COLO668 (cell line): ENCODE measurements at regions not wholly inside any gene's neighbourhood (a gene's known extent, or its start where the extent isn't known, plus 50 kb on each side); places are given as distances from the start of the nearest gene placed in this dataset.

Experiments used
- DNase-seq: peaks from one replicate; lab custom pipeline; 2025; ENCODE audit not compliant: unreplicated experiment; lab: John Stamatoyannopoulos, UW

DNA sequence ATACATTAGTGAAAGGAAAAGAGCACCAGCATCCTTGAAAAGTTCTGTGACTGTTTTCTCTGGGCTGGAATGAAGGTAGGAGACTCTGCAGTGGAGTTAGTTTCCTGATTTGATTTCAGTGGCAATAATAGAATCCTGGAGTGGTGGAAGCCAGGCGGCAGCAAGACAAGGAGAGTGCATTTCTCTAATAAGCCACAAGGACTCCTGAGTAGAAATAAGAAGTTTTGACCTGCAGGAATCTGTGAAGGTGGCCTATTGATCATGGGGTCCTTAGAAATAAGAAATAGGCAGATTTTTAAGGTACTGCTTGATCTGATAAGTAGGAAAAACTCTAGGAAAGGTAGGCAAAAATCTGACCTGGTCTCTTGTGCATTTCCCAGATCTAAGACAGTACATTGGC is 68.4 kb upstream of the ELOVL5 start:
- no peak for DNase-seq

DNA sequence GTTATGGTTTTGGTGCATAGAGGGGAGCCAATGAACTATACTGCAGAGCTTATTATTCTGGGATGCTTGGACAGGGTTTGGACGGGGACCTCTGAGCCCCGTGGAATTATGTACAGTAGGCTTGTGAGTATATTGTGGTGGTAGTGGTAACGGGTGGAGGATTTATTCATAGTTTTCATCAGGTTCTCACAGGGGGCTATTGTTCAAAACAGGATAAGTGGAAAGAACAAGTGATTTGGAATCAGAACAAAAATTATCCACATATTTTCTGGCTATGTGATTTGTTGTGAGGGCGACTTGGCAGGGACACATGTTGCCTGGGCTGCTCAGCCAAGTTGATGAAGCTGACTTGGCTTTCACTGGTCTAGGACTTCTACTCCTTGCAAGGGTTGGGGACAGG is 64.6 kb upstream of the ELOVL5 start:
- DNase-seq = no peak

DNA sequence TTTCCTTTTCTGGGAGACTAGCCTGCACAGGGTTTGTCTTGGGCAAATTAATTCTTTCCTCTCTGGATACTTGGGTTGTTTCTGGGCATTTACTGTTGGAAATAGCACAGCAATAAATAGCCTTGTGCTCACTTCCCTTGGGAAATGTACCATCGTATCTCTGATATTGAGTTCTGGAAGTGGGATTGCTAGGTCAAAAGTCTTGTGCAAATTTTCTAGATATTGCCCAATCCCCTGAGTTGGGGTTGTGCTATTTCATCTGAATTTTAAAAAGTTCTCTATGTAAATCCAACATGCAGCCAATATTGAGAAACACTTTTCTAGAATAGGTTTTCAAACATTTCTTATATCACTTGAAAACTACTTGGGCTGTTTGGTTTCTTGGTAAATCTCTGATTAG is 64.0 kb upstream of the ELOVL5 start:
- no peak for DNase-seq

DNA sequence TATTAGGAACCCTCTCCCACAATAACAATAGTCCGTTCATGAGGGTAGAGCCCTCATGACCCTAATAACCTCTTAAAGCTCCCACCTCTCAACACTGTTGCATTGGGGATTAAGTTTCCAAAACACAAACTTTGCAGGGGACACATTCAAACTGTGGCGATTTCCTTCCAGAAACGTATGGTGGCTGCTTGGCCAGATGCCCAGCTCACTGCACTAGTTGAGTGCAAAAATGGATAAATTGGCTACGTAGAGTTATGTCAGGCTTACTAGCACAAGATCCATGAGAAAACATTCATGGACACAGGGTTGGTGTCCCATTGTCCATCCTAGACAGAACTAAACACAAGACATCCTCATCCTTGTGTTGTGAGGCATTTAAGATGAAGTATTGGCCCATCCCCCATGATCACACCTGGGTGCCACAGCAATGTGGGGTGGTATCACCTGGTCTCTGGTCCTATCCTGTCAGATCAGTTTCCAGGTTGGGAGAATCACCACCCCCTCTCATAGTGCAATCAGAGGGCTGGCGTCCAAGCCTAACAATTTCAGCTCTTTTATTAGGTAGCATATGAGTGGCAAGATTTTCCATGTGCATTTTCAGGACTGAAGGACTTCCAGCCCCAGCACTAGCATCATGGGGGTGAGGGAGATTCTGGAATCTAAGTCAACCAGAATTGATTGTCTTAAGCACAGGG is 63.4 kb upstream of the ELOVL5 start:
- no peak for DNase-seq

DNA sequence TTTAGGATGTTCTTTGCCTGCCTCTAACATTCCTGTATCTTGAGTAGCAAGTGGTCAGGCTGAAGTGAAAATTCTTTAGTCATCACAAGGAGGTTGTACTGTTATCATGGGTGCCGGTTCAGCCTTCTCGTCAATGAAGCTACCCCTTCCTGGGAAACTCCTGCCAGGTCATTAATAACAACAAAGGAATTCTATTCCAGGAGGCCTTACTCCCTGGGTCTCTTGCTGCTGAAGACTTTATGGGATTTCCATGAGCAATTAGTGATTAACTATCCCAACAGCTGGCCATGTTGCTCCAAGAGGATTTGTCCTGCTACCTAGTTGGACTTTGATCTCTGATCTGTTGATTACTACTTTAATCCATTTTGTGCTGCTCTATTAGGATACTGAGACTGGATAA is 62.7 kb upstream of the ELOVL5 start:
- DNase-seq = no peak

DNA sequence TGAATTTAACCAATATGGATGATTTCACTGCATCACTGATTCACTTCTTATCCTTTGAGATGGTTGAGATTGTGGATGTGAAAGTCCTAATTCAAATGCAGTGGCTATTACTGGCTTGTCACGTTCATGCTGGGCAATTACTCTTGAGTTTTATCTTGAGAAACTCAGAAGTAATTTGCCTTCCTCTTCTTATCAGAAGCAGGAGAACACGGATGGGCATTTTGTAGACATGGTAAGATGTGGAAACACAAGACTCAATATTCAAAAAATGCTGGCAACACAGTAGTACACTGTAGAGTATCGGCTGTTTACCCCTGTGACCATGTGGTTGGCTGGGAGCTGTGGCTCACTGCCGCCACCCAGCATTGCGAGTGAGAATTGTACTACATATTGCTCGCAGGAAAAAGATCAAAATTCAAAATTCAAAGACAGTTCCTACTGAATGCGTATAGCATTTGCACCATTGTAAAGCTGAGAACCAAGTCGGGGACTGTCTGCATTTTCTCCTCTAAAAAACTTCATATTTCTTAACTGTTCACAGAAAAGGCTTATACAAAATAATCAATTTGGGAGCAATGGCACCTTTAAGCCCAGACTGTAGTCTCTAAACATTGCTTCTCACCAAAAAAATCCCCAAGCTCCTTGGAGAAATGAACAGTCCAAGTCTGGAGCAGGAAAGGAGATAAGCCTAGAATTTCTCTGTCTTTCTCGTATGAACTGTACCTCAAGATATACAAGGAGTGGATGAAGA is 61.9 kb upstream of the ELOVL5 start:
- DNase-seq = peak; percentile 11

DNA sequence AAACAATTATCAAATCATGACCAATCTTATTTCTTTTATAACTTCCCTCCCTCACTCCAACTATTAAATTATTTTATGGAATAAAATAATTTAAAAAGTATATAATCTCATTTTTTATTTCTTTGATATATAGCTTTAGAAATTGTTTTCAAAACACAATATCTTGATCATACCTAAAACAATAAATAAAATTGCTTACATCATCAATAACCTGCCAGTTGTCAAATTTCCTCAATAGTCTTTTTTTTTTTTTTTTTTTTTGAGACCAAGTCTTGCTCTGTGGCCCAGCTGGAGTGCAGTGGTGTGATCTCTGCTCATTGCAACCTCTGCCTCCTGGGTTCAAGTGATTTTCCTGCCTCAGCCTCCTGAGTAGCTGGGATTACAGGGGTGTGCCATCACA is 60.1 kb upstream of the ELOVL5 start:
- no peak for DNase-seq

DNA sequence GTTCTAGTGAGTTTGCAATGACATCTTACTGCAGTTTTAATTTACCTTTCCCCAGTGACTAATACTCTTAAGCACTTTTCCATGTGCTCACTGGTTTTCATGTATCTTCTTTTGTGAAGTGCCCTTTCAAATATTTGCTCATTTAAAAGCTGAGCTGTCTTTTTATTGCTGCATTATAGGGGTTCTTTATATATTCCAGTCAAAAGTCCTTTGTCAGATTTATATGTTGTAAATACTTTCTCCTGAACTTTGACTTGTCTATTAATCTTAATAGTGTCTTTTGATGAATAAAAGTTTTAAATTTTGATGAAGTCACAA is 50.2 kb upstream of the ELOVL5 start:
- DNase-seq = no peak

DNA sequence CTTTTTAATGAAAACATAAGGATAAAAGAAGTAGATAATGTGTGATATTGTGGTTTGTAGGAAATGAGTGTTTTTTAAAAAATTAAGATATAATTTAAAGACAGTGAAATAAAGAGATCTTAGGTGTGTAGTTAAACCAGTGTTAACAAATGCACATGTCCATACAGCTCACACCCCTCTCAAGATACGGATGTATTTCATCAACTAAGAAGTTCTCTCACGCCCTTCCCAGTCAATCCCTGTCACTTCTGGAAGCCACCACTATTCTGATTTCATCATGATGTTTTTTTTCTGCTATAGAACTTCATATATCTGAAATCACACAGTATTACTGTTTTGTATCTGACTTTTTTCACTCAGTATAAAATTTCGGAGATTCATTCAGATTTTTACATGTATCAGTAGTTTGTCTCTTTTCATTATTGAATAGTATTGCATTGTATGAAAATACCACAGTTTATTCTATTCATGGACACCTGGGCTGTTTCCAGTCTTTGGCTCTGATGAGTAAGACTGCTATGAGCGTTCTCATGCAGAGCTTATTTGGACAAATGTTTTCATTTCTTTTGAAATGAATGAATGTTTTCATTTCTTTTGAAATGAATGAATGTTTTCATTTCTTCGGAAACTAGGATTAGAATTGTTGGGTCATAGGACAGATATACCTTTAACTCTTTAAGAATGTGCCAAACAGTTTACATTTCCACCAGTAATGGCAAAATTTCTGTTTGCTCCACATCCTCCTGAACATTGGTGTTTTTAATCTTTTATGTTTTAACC is 49.7 kb upstream of the ELOVL5 start:
- no peak for DNase-seq
